ENCODE measurements at regions not wholly inside any gene's neighbourhood (a gene's known extent, or its start where the extent isn't known, plus 50 kb on each side); places are given as distances from the start of the nearest gene placed in this dataset.

GRCh38 chr4:184942444-184943425, 75.6 kb upstream of the HELT start:
- TF ChIP-seq, protein P1, sequence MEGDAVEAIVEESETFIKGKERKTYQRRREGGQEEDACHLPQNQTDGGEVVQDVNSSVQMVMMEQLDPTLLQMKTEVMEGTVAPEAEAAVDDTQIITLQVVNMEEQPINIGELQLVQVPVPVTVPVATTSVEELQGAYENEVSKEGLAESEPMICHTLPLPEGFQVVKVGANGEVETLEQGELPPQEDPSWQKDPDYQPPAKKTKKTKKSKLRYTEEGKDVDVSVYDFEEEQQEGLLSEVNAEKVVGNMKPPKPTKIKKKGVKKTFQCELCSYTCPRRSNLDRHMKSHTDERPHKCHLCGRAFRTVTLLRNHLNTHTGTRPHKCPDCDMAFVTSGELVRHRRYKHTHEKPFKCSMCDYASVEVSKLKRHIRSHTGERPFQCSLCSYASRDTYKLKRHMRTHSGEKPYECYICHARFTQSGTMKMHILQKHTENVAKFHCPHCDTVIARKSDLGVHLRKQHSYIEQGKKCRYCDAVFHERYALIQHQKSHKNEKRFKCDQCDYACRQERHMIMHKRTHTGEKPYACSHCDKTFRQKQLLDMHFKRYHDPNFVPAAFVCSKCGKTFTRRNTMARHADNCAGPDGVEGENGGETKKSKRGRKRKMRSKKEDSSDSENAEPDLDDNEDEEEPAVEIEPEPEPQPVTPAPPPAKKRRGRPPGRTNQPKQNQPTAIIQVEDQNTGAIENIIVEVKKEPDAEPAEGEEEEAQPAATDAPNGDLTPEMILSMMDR (IDR thresholded peaks at IDR 0.05) = no peak
- no peak for TF ChIP-seq EP300 (IDR thresholded peaks at IDR 0.05)
